ENCODE measurements at regions not wholly inside any gene's neighbourhood (a gene's known extent, or its start where the extent isn't known, plus 50 kb on each side); places are given as distances from the start of the nearest gene placed in this dataset.

DNA sequence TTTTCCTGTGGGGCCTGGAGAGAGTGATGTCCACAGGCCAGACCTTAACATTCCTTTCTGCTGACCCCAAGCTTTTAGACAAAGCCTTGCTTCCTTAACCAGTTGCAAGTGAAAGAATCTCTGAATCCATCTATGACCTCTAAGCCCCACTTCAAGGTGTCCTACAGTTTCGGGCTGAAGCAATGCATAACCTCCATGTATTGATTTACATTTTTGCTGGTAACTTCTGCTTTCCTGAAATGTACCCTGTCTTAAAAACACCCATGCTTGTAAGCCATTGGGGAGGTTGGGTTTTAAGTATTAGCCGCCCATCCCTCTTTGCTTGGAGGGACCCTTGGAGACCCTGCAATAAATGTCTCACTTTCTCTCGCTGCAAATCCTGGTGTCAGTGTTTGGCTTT is 190.6 kb downstream of the VRK1 start:
- H3K9me3 ChIP-seq = no peaks in the 10 kb centered on the region
- POLR2A ChIA-PET = no interaction called here
- Mint-ChIP-seq H3K27ac (ENCODE audit: unreplicated experiment) (no peak overlapping the region), H3K27me3 (ENCODE audit: insufficient read depth, unreplicated experiment) (peaks cover 6% of the 10 kb centered on the region), H3K9me3 (ENCODE audit: unreplicated experiment) (no peaks in the 10 kb centered on the region), H3K4me1 (ENCODE audit: low read depth, unreplicated experiment) (no peaks in the 10 kb centered on the region), H3K4me3 (ENCODE audit: unreplicated experiment) (no peak overlapping the region), H3K36me3 (ENCODE audit: insufficient read depth, unreplicated experiment) (peaks cover 5% of the 10 kb centered on the region)
- H3K36me3 ChIP-seq (ENCODE audit: control insufficient read depth, insufficient read depth, low read length) = no peaks in the 10 kb centered on the region
- intact Hi-C loops (cut with micrococcal nuclease; ENCODE audit: unreplicated experiment) = no loop called here
- CTCF ChIA-PET = no interaction called here
- no peaks in the 10 kb centered on the region for H3K4me1 ChIP-seq
- no peak for DNase-seq
- TF ChIP-seq, protein P1, sequence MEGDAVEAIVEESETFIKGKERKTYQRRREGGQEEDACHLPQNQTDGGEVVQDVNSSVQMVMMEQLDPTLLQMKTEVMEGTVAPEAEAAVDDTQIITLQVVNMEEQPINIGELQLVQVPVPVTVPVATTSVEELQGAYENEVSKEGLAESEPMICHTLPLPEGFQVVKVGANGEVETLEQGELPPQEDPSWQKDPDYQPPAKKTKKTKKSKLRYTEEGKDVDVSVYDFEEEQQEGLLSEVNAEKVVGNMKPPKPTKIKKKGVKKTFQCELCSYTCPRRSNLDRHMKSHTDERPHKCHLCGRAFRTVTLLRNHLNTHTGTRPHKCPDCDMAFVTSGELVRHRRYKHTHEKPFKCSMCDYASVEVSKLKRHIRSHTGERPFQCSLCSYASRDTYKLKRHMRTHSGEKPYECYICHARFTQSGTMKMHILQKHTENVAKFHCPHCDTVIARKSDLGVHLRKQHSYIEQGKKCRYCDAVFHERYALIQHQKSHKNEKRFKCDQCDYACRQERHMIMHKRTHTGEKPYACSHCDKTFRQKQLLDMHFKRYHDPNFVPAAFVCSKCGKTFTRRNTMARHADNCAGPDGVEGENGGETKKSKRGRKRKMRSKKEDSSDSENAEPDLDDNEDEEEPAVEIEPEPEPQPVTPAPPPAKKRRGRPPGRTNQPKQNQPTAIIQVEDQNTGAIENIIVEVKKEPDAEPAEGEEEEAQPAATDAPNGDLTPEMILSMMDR (IDR thresholded peaks at IDR 0.05; ENCODE audit: insufficient read depth in 1 of 2, low read depth in 1 of 2, low read length in 1 of 2, severe bottlenecking in 1 of 2, unreplicated experiment in 1 of 2) = no peak
- H3K4me3 ChIP-seq (ENCODE audit: low read depth, low read length) = no peak overlapping the region
- H3K27me3 ChIP-seq (replicated peaks; ENCODE audit: control insufficient read depth, insufficient read depth, low read length) = no peaks in the 10 kb centered on the region
- BruUV-seq (replicated peaks) = no TSS peak

GRCh38 chr14:96989306-96989705 is 192.1 kb downstream of the VRK1 start:
- no peaks in the 10 kb centered on the region for H3K36me3 ChIP-seq (ENCODE audit: control insufficient read depth, insufficient read depth, low read length)
- intact Hi-C loops (cut with micrococcal nuclease; ENCODE audit: unreplicated experiment) = no loop called here
- H3K27me3 ChIP-seq (replicated peaks; ENCODE audit: control insufficient read depth, insufficient read depth, low read length) = no peaks in the 10 kb centered on the region
- H3K27me3 Mint-ChIP-seq (ENCODE audit: insufficient read depth, unreplicated experiment) = peaks cover 10% of the 10 kb centered on the region
- no peak for DNase-seq
- no TSS peak for BruUV-seq (replicated peaks)
- H3K4me3 ChIP-seq (ENCODE audit: low read depth, low read length) = no peak overlapping the region
- H3K36me3 Mint-ChIP-seq (ENCODE audit: insufficient read depth, unreplicated experiment) = peaks cover 5% of the 10 kb centered on the region
- POLR2A ChIA-PET = no interaction called here
- H3K27ac Mint-ChIP-seq (ENCODE audit: unreplicated experiment) = no peak overlapping the region
- H3K9me3 ChIP-seq = no peaks in the 10 kb centered on the region
- no peaks in the 10 kb centered on the region for H3K9me3 Mint-ChIP-seq (ENCODE audit: unreplicated experiment)
- CTCF ChIA-PET = no interaction called here
- H3K4me1 Mint-ChIP-seq (ENCODE audit: low read depth, unreplicated experiment) = no peaks in the 10 kb centered on the region
- H3K4me1 ChIP-seq = no peaks in the 10 kb centered on the region
- TF ChIP-seq, protein P1 (IDR thresholded peaks at IDR 0.05; ENCODE audit: insufficient read depth in 1 of 2, low read depth in 1 of 2, low read length in 1 of 2, severe bottlenecking in 1 of 2, unreplicated experiment in 1 of 2) = no peak
- no peak overlapping the region for H3K4me3 Mint-ChIP-seq (ENCODE audit: unreplicated experiment)

DNA sequence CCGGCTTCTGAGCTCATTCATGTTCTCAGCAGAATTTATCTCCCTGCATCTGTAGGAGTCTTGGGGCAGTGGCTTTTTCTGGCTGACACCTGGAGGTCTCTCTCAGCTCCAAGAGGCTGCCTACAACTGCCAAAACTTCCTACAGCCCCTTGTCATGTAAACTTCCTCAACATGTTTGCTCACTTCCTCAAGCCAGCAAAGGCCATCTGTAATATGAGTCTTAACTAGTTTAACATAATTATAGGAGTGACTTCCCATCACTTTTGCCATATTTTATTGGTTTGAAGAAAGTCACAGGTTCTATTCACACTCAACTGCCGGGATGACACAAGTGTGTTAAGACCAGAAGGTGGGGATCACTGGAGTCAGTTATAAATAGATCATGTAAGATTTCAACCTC is 194.0 kb downstream of the VRK1 start:
- Mint-ChIP-seq H3K27me3 (ENCODE audit: insufficient read depth, unreplicated experiment) (peaks cover 14% of the 10 kb centered on the region), H3K4me1 (ENCODE audit: low read depth, unreplicated experiment) (no peaks in the 10 kb centered on the region), H3K36me3 (ENCODE audit: insufficient read depth, unreplicated experiment) (peaks cover 5% of the 10 kb centered on the region), H3K9me3 (ENCODE audit: unreplicated experiment) (no peaks in the 10 kb centered on the region), H3K4me3 (ENCODE audit: unreplicated experiment) (no peak overlapping the region), H3K27ac (ENCODE audit: unreplicated experiment) (no peak overlapping the region)
- BruUV-seq (replicated peaks) = no TSS peak
- intact Hi-C loops (cut with micrococcal nuclease; ENCODE audit: unreplicated experiment) = no loop called here
- Histone ChIP-seq H3K27me3 (replicated peaks; ENCODE audit: control insufficient read depth, insufficient read depth, low read length) (no peaks in the 10 kb centered on the region), H3K9me3 (no peaks in the 10 kb centered on the region), H3K4me1 (no peaks in the 10 kb centered on the region), H3K36me3 (ENCODE audit: control insufficient read depth, insufficient read depth, low read length) (no peaks in the 10 kb centered on the region), H3K4me3 (ENCODE audit: low read depth, low read length) (no peak overlapping the region)
- no peak for DNase-seq
- ChIA-PET POLR2A (no interaction called here), CTCF (no interaction called here)
- TF ChIP-seq, protein P1 (IDR thresholded peaks at IDR 0.05; ENCODE audit: insufficient read depth in 1 of 2, low read depth in 1 of 2, low read length in 1 of 2, severe bottlenecking in 1 of 2, unreplicated experiment in 1 of 2) = no peak

Measured in Caco-2 (cell line).